Natural killer cell (primary cell): ENCODE measurements at regions not wholly inside any gene's neighbourhood (a gene's known extent, or its start where the extent isn't known, plus 50 kb on each side); places are given as distances from the start of the nearest gene placed in this dataset.

Source experiments
- ATAC-seq, 3 donors: fragments of 150-1000 bp in 2 of 3; fragments of 200-7000 bp in 1 of 3; cut with Tn5 transposase; 1 replicate in 1 of 3; 2 replicates in 2 of 3; pipeline ENCODE4 v1.10.0; 2021; ENCODE audit warnings: mild to moderate bottlenecking in 2 of 3, moderate library complexity in 2 of 3
- DNase-seq, 2 donors: peaks; one replicate each; pipeline versions ENCODE4 v3.0.0 to v3.0.0-alpha.2; 2013 to 2021; ENCODE audit warnings: mixed read lengths in 1 of 2
- H3K27ac ChIP-seq: one replicate; pipeline ENCODE4 v1.5.1; 2013; ENCODE audit warnings: mild to moderate bottlenecking, low read length
- H3K27me3 ChIP-seq: one replicate; pipeline ENCODE4 v1.6.1; 2013; ENCODE audit warnings: low read length; ENCODE audit not compliant: control insufficient read depth, insufficient read depth
- H3K36me3 ChIP-seq: one replicate; pipeline ENCODE4 v1.6.1; 2013; ENCODE audit warnings: low read length; ENCODE audit not compliant: control insufficient read depth, insufficient read depth
- H3K4me1 ChIP-seq: one replicate; pipeline ENCODE4 v1.6.1; 2013; ENCODE audit warnings: low read length; ENCODE audit not compliant: control insufficient read depth, insufficient read depth
- H3K4me3 ChIP-seq: one replicate; pipeline ENCODE4 v1.5.1; 2013; ENCODE audit warnings: low read length
- H3K9me3 ChIP-seq: one replicate; pipeline ENCODE4 v1.6.1; 2013; ENCODE audit warnings: low read length; ENCODE audit not compliant: control insufficient read depth, insufficient read depth
- H3K27ac Mint-ChIP-seq, 2 donors: one replicate each; pipeline ENCODE4 v1.8.0; 2022; ENCODE audit warnings: mild to moderate bottlenecking in 2 of 2, mixed read lengths in 2 of 2, moderate library complexity in 1 of 2
- H3K27me3 Mint-ChIP-seq, 2 donors: one replicate each; pipeline ENCODE4 v1.8.0; 2022; ENCODE audit warnings: low read depth in 2 of 2, mixed read lengths in 2 of 2
- H3K36me3 Mint-ChIP-seq: one replicate; pipeline ENCODE4 v1.8.0; 2022; ENCODE audit warnings: mixed read lengths
- H3K4me1 Mint-ChIP-seq, 2 donors: one replicate each; pipeline ENCODE4 v1.8.0; 2022; ENCODE audit warnings: mixed read lengths in 2 of 2
- H3K4me3 Mint-ChIP-seq: one replicate; pipeline ENCODE4 v1.8.0; 2022; ENCODE audit warnings: mild to moderate bottlenecking, moderate library complexity, mixed read lengths
- H3K9me3 Mint-ChIP-seq, 2 donors: one replicate each; pipeline ENCODE4 v1.8.0; 2022; ENCODE audit warnings: mixed read lengths in 2 of 2
- CTCF ChIP-seq: fragments of 200-600 bp; IDR thresholded peaks from one replicate; pipeline ENCODE4 v1.8.0; 2022; ENCODE audit warnings: antibody characterized with exemption
- WGBS: methylation state at CpG from one replicate; pipeline ENCODE4 v1.1.7; 2013; ENCODE audit warnings: missing lambda C conversion rate; ENCODE audit not compliant: insufficient coverage; 5-methylcytosine and 5-hydroxymethylcytosine counted together
- intact Hi-C: fragments of 100-400 bp; cut with micrococcal nuclease; formaldehyde crosslinking; loops from one replicate; pipeline ENCODE4 v1.14.2; 2022

GRCh38 chr2:10966741-10967140 is 55.0 kb downstream of the KCNF1 start:
- H3K27me3 ChIP-seq = no peaks in the 10 kb centered on the region
- whole genome bisulfite sequencing = 83% methylated on average over 13 of the region's 13 CpGs
- H3K27ac Mint-ChIP-seq = no peak overlapping the region

GRCh38 chr2:10968176-10968575 is 56.4 kb downstream of the KCNF1 start:
- DNase-seq (no peak), ATAC-seq (no peak)
- Mint-ChIP-seq H3K27ac (no peak overlapping the region), H3K9me3 (no peaks in the 10 kb centered on the region), H3K27me3 (peaks cover 25 to 37% of the 10 kb centered on the region in 2 donors), H3K36me3 (no peaks in the 10 kb centered on the region), H3K4me1 (no peaks in the 10 kb centered on the region), H3K4me3 (no peak overlapping the region)
- no peaks in the 10 kb centered on the region for H3K4me1 ChIP-seq
- H3K4me3 ChIP-seq = no peak overlapping the region
- no peaks in the 10 kb centered on the region for H3K9me3 ChIP-seq
- H3K36me3 ChIP-seq = no peaks in the 10 kb centered on the region
- no peaks in the 10 kb centered on the region for H3K27me3 ChIP-seq
- intact Hi-C loops = no loop called here
- WGBS = 86% methylated on average over 11 of the region's 11 CpGs
- no peak overlapping the region for H3K27ac ChIP-seq
- TF ChIP-seq CTCF = no peak

More at GRCh38 chr2:10966741-10967140, 55.0 kb downstream of the KCNF1 start:
- H3K27ac ChIP-seq = no peak overlapping the region
- Mint-ChIP-seq H3K36me3 (no peaks in the 10 kb centered on the region), H3K4me1 (no peaks in the 10 kb centered on the region), H3K9me3 (no peaks in the 10 kb centered on the region), H3K4me3 (no peak overlapping the region), H3K27me3 (peaks cover 20 to 25% of the 10 kb centered on the region in 2 donors)
- no peak overlapping the region for H3K4me3 ChIP-seq
- no peak for ATAC-seq
- DNase-seq = no peak
- intact Hi-C loops = no loop called here
- no peak for TF ChIP-seq CTCF
- no peaks in the 10 kb centered on the region for H3K36me3 ChIP-seq
- no peaks in the 10 kb centered on the region for H3K4me1 ChIP-seq
- H3K9me3 ChIP-seq = no peaks in the 10 kb centered on the region

- Histone ChIP-seq H3K4me1 (no peaks in the 10 kb centered on the region), H3K36me3 (no peaks in the 10 kb centered on the region), H3K27ac (no peak overlapping the region), H3K9me3 (no peaks in the 10 kb centered on the region), H3K4me3 (no peak overlapping the region), H3K27me3 (no peaks in the 10 kb centered on the region)
- ATAC-seq (no peak), DNase-seq (no peak)
- 56% methylated on average over 3 of the region's 3 CpGs for WGBS
- no peak overlapping the region for H3K27ac Mint-ChIP-seq
- peaks cover 20 to 26% of the 10 kb centered on the region in 2 donors for H3K27me3 Mint-ChIP-seq
- no peaks in the 10 kb centered on the region for H3K9me3 Mint-ChIP-seq
- H3K36me3 Mint-ChIP-seq = no peaks in the 10 kb centered on the region
- intact Hi-C loops = no loop called here
- TF ChIP-seq CTCF = no peak
- H3K4me3 Mint-ChIP-seq = no peak overlapping the region
- H3K4me1 Mint-ChIP-seq = no peaks in the 10 kb centered on the region
These were observed 58.9 kb downstream of the KCNF1 start for GRCh38 chr2:10970666-10971065.

- no peak overlapping the region for H3K4me3 ChIP-seq
- ATAC-seq = no peak
- no peak overlapping the region for H3K27ac ChIP-seq
- WGBS = 83% methylated on average over 15 of the region's 15 CpGs
- H3K36me3 ChIP-seq = no peaks in the 10 kb centered on the region
- H3K9me3 Mint-ChIP-seq = no peaks in the 10 kb centered on the region
- H3K36me3 Mint-ChIP-seq = no peaks in the 10 kb centered on the region
- H3K27me3 ChIP-seq = no peaks in the 10 kb centered on the region
- no peak for DNase-seq
- peaks cover 22 to 25% of the 10 kb centered on the region in 2 donors for H3K27me3 Mint-ChIP-seq
- intact Hi-C loops = no loop called here
- H3K9me3 ChIP-seq = no peaks in the 10 kb centered on the region
- H3K4me3 Mint-ChIP-seq = no peak overlapping the region
- TF ChIP-seq CTCF = no peak
- H3K4me1 Mint-ChIP-seq = no peaks in the 10 kb centered on the region
- H3K27ac Mint-ChIP-seq = no peak overlapping the region
- no peaks in the 10 kb centered on the region for H3K4me1 ChIP-seq
These were observed 59.6 kb downstream of the KCNF1 start for GRCh38 chr2:10971161-10971887.
